ENCODE measurements at regions not wholly inside any gene's neighbourhood (a gene's known extent, or its start where the extent isn't known, plus 50 kb on each side); places are given as distances from the start of the nearest gene placed in this dataset.

GRCh38 chr4:179605196-179605595, 2163.0 kb upstream of the AGA start:
- DNase-seq (no peak), ATAC-seq (no peak)
- no peaks in the 10 kb centered on the region for H3K27me3 ChIP-seq
- no peak overlapping the region for H3K27ac ChIP-seq
- H3K4me3 ChIP-seq: no peak overlapping the region
- intact Hi-C loops (cut with DNase I): no loop called here
- no peaks in the 10 kb centered on the region for H3K36me3 ChIP-seq
- TF ChIP-seq POLR2A (IDR thresholded peaks at IDR 0.05): no peak
- TF ChIP-seq CTCF (IDR thresholded peaks at IDR 0.05): no peak
- no peaks in the 10 kb centered on the region for H3K4me1 ChIP-seq
- no peaks in the 10 kb centered on the region for H3K9me3 ChIP-seq
- WGBS, 4 donors: 59 to 70% (median 63%) methylated on average over 5 of the region's 5 CpGs

- Histone ChIP-seq H3K27me3 (no peaks in the 10 kb centered on the region), H3K4me3 (no peak overlapping the region), H3K27ac (no peak overlapping the region), H3K9me3 (no peaks in the 10 kb centered on the region), H3K4me1 (no peaks in the 10 kb centered on the region), H3K36me3 (no peaks in the 10 kb centered on the region)
- 66 to 75% (median 74%) methylated on average over 4 of the region's 4 CpGs for WGBS, 4 donors
- no peak for ATAC-seq
- intact Hi-C loops (cut with DNase I): no loop called here
- DNase-seq: no peak
- TF ChIP-seq CTCF (IDR thresholded peaks at IDR 0.05): no peak
- TF ChIP-seq POLR2A (IDR thresholded peaks at IDR 0.05): no peak
Measured at GRCh38 chr4:179607003-179607402, 2164.8 kb upstream of the AGA start.

- intact Hi-C loops (cut with DNase I): loop anchor here in 1 of 10 donors (2.0 kb wide), 1 partner anchor 21 kb away; no protein-coding TSS in a partner anchor
- Histone ChIP-seq H3K27me3 (no peaks in the 10 kb centered on the region), H3K27ac (no peak overlapping the region), H3K36me3 (no peaks in the 10 kb centered on the region), H3K4me3 (no peak overlapping the region), H3K9me3 (peaks cover 0 to 10% (median 0%) of the 10 kb centered on the region in 12 donors), H3K4me1 (no peaks in the 10 kb centered on the region)
- TF ChIP-seq POLR2A (IDR thresholded peaks at IDR 0.05) (no peak), CTCF (IDR thresholded peaks at IDR 0.05) (no peak)
- DNase-seq (no peak), ATAC-seq (no peak)
- WGBS, 4 donors: 73 to 78% (median 76%) methylated on average over 4 of the region's 4 CpGs
Measured at GRCh38 chr4:179615704-179616103, 2173.5 kb upstream of the AGA start.

GRCh38 chr4:179618966-179619365, 2176.7 kb upstream of the AGA start:
- DNase-seq (no peak), ATAC-seq (no peak)
- intact Hi-C loops (cut with DNase I): no loop called here
- H3K36me3 ChIP-seq: no peaks in the 10 kb centered on the region
- no peak overlapping the region for H3K4me3 ChIP-seq
- no peak for TF ChIP-seq CTCF (IDR thresholded peaks at IDR 0.05)
- no peak for TF ChIP-seq POLR2A (IDR thresholded peaks at IDR 0.05)
- H3K27ac ChIP-seq: no peak overlapping the region
- peaks cover 0 to under 1% (median 0%) of the 10 kb centered on the region in 12 donors for H3K9me3 ChIP-seq
- WGBS, 4 donors: 58 to 74% (median 73%) methylated on average over 1 of the region's 1 CpG
- no peaks in the 10 kb centered on the region for H3K27me3 ChIP-seq
- no peaks in the 10 kb centered on the region for H3K4me1 ChIP-seq

Data from heart left ventricle (tissue), 16 donors.